HepG2 (cell line): ENCODE measurements at regions not wholly inside any gene's neighbourhood (a gene's known extent, or its start where the extent isn't known, plus 50 kb on each side); places are given as distances from the start of the nearest gene placed in this dataset.

Experiments
- ATAC-seq: fragments of 200-7000 bp; cut with Tn5 transposase; 3 replicates; pipeline ENCODE4 v1.9.1; 2020; ENCODE audit warnings: mild to moderate bottlenecking, moderate library complexity
- BruUV-seq: library from RNA; stranded (reverse); fragments of 400-500 nt; replicated peaks from 2 replicates; lab custom pipeline; 2021; lab: Mats Ljungman, UMichigan
- CTCF ChIA-PET: fragments of 300-600 bp; formaldehyde crosslinking; extraction: SDS; loops from one replicate; lab custom pipeline; 2021; ENCODE audit warnings: low total read pairs, inconsistent platforms, low intra/inter-chr PET ratio; lab: Yijun Ruan, JAX
- POLR2A ChIA-PET: fragments of 350-600 bp; sonication (Branson Sonifier 250); formaldehyde crosslinking; loops from one replicate; lab custom pipeline; 2020; ENCODE audit warnings: antibody characterized with exemption, inconsistent platforms; lab: Yijun Ruan, JAX
- DNase-seq: peaks from one replicate; pipeline ENCODE4 v3.0.0-alpha.2; 2015; ENCODE audit warnings: low spot score
- FAIRE-seq: peaks from 3 replicates; lab custom pipeline; 2011; peaks lifted over from hg19 to GRCh38; lab: Jason Lieb, UNC
- H2AFZ ChIP-seq: one replicate; pipeline ENCODE4 v1.6.1; 2011; ENCODE audit warnings: low read length, inconsistent platforms
- H3K27ac ChIP-seq: fragments of 300-600 bp; 3 replicates; pipeline ENCODE4 v1.8.0; 2011; ENCODE audit warnings: mixed run types, mild to moderate bottlenecking, mixed read lengths, low read length, inconsistent platforms; ENCODE audit not compliant: insufficient read depth; ENCODE audit errors: extremely low read length
- H3K27me3 ChIP-seq, 2 experiments: fragments of 200-600 bp in 1 of 2; 2 replicates in 1 of 2; 3 replicates in 1 of 2; pipeline versions ENCODE4 v1.6.0 to v1.8.0; 2011; ENCODE audit warnings: low read length in 2 of 2, mild to moderate bottlenecking in 2 of 2, moderate library complexity in 2 of 2, inconsistent platforms in 1 of 2; ENCODE audit not compliant: insufficient read depth in 2 of 2, control insufficient read depth in 1 of 2
- H3K36me3 ChIP-seq, 2 experiments: fragments of 200-600 bp in 1 of 2; replicated peaks in 1 of 2; 2 replicates in 1 of 2; 3 replicates in 1 of 2; pipeline versions ENCODE4 v1.5.1 to v1.8.0; 2011; ENCODE audit warnings: low read length in 2 of 2, inconsistent platforms in 1 of 2; ENCODE audit not compliant: insufficient read depth in 2 of 2, control insufficient read depth in 1 of 2
- H3K4me1 ChIP-seq: 2 replicates; pipeline ENCODE4 v1.5.1; 2012; ENCODE audit warnings: low read length, inconsistent platforms; ENCODE audit not compliant: insufficient read depth
- H3K4me2 ChIP-seq: 2 replicates; pipeline ENCODE4 v1.6.0; 2011; ENCODE audit warnings: low read depth, low read length, inconsistent platforms
- H3K4me3 ChIP-seq, 3 experiments: fragments of 200-600 bp in 1 of 3; sonication (generic), shearing (Covaris generic) in 1 of 3; replicated peaks in 1 of 3; 2 replicates each; pipeline ENCODE4 v1.5.1; 2011 to 2016; ENCODE audit warnings: low read length in 3 of 3, inconsistent platforms in 2 of 3, low read depth in 2 of 3, mild to moderate bottlenecking in 2 of 3, control low read depth in 1 of 3, mixed read lengths in 1 of 3; ENCODE audit not compliant: insufficient read depth in 1 of 3
- H3K79me2 ChIP-seq: one replicate; pipeline ENCODE4 v1.6.1; 2011; ENCODE audit warnings: low read length, inconsistent platforms; ENCODE audit not compliant: insufficient read depth
- H3K9ac ChIP-seq: 2 replicates; pipeline ENCODE4 v1.6.0; 2011; ENCODE audit warnings: mild to moderate bottlenecking, low read depth, low read length, inconsistent platforms; ENCODE audit not compliant: insufficient read depth
- H3K9me3 ChIP-seq: 2 replicates; pipeline ENCODE4 v1.5.1; 2012; ENCODE audit warnings: mild to moderate bottlenecking, low read length
- H4K20me1 ChIP-seq: 2 replicates; pipeline ENCODE4 v1.6.0; 2011; ENCODE audit warnings: inconsistent platforms, mild to moderate bottlenecking, low read length, moderate library complexity; ENCODE audit not compliant: insufficient read depth
- CC2D1A ChIP-seq: sonication (generic); formaldehyde crosslinking; IDR thresholded peaks from 2 replicates; pipeline ENCODE4 v1.8.1; 2023; ENCODE audit warnings: mild to moderate bottlenecking, missing genetic modification reagents
- DDIT3 ChIP-seq: sonication (generic); formaldehyde crosslinking; IDR thresholded peaks from 2 replicates; pipeline ENCODE4 v1.4.0; 2020; ENCODE audit warnings: mild to moderate bottlenecking, missing genetic modification reagents
- HMGA1 ChIP-seq: sonication (generic); formaldehyde crosslinking; conservative IDR thresholded peaks from 2 replicates; pipeline ENCODE4 v1.4.0; 2020; ENCODE audit warnings: missing genetic modification reagents
- NAIF1 ChIP-seq: sonication (generic); formaldehyde crosslinking; IDR thresholded peaks from 2 replicates; pipeline ENCODE4 v1.5.0; 2020; ENCODE audit warnings: mild to moderate bottlenecking, missing genetic modification reagents, borderline replicate concordance
- PLSCR1 ChIP-seq: sonication (generic); formaldehyde crosslinking; IDR thresholded peaks from 2 replicates; pipeline ENCODE4 v1.5.0; 2020; ENCODE audit warnings: missing genetic modification reagents, mild to moderate bottlenecking, borderline replicate concordance
- ZBTB26 ChIP-seq: IDR thresholded peaks from 2 replicates; pipeline ENCODE4 v1.6.1; 2016; ENCODE audit warnings: missing compliant biosample characterization, missing genetic modification reagents, borderline replicate concordance
- ZNF18 ChIP-seq: sonication (generic); formaldehyde crosslinking; IDR thresholded peaks from 2 replicates; pipeline ENCODE4 v1.8.0; 2022; ENCODE audit warnings: mild to moderate bottlenecking, missing genetic modification reagents; ENCODE audit not compliant: insufficient replicate concordance
- whole genome bisulfite sequencing: methylation state at CpG from one replicate; pipeline ENCODE4 v1.1.6; 2017; ENCODE audit warnings: low lambda C conversion rate; 5-methylcytosine and 5-hydroxymethylcytosine counted together
- in situ Hi-C: cut with HindIII; loops from 2 replicates; pipeline ENCODE4 v1.10.0; 2017; ENCODE audit warnings: low pct_unique_long_range_greater_than_20kb; ENCODE audit not compliant: extremely low pct_ligation_motif_present
- intact Hi-C: fragments of 100-400 bp; cut with micrococcal nuclease; formaldehyde crosslinking; loops from one replicate; pipeline ENCODE4 v1.10.0; 2022; ENCODE audit not compliant: unreplicated experiment

- TF ChIP-seq DDIT3 (CRISPR knock-in tag) = no peak
- TF ChIP-seq PLSCR1 = no peak
Observed at GRCh38 chr3:103052236-103052830, 617.5 kb downstream of the ZPLD1 start (continued).

- Histone ChIP-seq H3K9ac (no peak overlapping the region), H3K4me3 (no peak overlapping the region), H3K36me3 (no peaks in the 10 kb centered on the region), H3K27me3 (no peaks in the 10 kb centered on the region), H4K20me1 (no peaks in the 10 kb centered on the region), H3K79me2 (no peaks in the 10 kb centered on the region), H3K4me2 (no peak overlapping the region), H3K9me3 (peaks cover 34% of the 10 kb centered on the region), H2AFZ (no peak overlapping the region), H3K4me1 (no peaks in the 10 kb centered on the region), H3K27ac (no peak overlapping the region)
- DNase-seq = no peak
- in situ Hi-C loops = no loop called here
- ChIA-PET POLR2A (no interaction called here), CTCF (no interaction called here)
- no peak for TF ChIP-seq HMGA1 (CRISPR knock-in tag)
- no peak for TF ChIP-seq NAIF1 (CRISPR knock-in tag)
- TF ChIP-seq CC2D1A = no peak
- TF ChIP-seq ZNF18 (CRISPR knock-in tag) = no peak
- TF ChIP-seq ZBTB26 (CRISPR knock-in tag) = no peak
- no peak for ATAC-seq
- BruUV-seq = no TSS peak
- intact Hi-C loops = no loop called here
- WGBS = 14% methylated on average over 2 of the region's 2 CpGs
- no peak for FAIRE-seq
Observed at GRCh38 chr3:103055021-103055520, 620.3 kb downstream of the ZPLD1 start.
